ENCODE measurements at regions not wholly inside any gene's neighbourhood (a gene's known extent, or its start where the extent isn't known, plus 50 kb on each side); places are given as distances from the start of the nearest gene placed in this dataset.

- TF ChIP-seq, protein P1, sequence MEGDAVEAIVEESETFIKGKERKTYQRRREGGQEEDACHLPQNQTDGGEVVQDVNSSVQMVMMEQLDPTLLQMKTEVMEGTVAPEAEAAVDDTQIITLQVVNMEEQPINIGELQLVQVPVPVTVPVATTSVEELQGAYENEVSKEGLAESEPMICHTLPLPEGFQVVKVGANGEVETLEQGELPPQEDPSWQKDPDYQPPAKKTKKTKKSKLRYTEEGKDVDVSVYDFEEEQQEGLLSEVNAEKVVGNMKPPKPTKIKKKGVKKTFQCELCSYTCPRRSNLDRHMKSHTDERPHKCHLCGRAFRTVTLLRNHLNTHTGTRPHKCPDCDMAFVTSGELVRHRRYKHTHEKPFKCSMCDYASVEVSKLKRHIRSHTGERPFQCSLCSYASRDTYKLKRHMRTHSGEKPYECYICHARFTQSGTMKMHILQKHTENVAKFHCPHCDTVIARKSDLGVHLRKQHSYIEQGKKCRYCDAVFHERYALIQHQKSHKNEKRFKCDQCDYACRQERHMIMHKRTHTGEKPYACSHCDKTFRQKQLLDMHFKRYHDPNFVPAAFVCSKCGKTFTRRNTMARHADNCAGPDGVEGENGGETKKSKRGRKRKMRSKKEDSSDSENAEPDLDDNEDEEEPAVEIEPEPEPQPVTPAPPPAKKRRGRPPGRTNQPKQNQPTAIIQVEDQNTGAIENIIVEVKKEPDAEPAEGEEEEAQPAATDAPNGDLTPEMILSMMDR (IDR thresholded peaks at IDR 0.05; ENCODE audit: control extremely low read depth, extremely low read depth), result no peak
- DNase-seq, result no peak
- Histone ChIP-seq H3K4me1 (ENCODE audit: control insufficient read depth in 5 of 5, insufficient read depth in 5 of 5, low read length in 5 of 5) (no peaks in the 10 kb centered on the region), H3K27me3 (ENCODE audit: control insufficient read depth in 3 of 3, insufficient read depth in 3 of 3, low read length in 2 of 3) (no peaks in the 10 kb centered on the region), H3K9me3 (ENCODE audit: control insufficient read depth in 4 of 4, insufficient read depth in 3 of 4, low read length in 3 of 4) (peaks cover 0 to 2% (median 0%) of the 10 kb centered on the region in 4 donors), H3K36me3 (ENCODE audit: control insufficient read depth in 4 of 4, insufficient read depth in 4 of 4, low read length in 4 of 4) (no peaks in the 10 kb centered on the region), H3K27ac (ENCODE audit: low read depth in 1 of 2, low read length in 1 of 2) (no peak overlapping the region), H3K4me3 (no peak overlapping the region), H3K9ac (ENCODE audit: insufficient read depth in 1 of 2, low read length in 2 of 2) (no peak overlapping the region)
- 50 to 59% methylated on average over 6 of the region's 6 CpGs for WGBS, 2 donors
- peak; percentile 62 for ATAC-seq (ENCODE audit: insufficient read depth, low FRiP score)
Measured at GRCh38 chr11:128026596-128026995, 560.8 kb downstream of the ETS1 start.

DNA sequence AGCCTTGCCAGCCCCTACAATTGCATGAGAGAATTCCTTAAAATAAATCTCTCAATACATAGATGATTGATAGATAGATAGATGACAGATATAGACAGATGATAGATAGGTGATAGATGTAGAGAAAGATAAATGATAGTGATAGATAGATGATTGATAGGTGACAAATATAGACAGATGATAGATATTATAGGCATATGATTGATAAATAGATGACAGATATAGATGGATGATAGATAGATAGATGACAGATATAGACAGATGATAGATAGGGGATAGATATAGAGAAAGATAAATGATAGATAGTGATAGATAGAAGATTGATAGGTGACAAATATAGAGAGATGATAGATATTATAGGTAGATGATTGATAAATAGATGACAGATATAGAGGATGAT lies 564.6 kb downstream of the ETS1 start:
- no peak overlapping the region for H3K4me3 ChIP-seq
- H3K4me1 ChIP-seq (ENCODE audit: control insufficient read depth in 5 of 5, insufficient read depth in 5 of 5, low read length in 5 of 5), result no peaks in the 10 kb centered on the region
- no peak overlapping the region for H3K27ac ChIP-seq (ENCODE audit: low read depth in 1 of 2, low read length in 1 of 2)
- no peaks in the 10 kb centered on the region for H3K36me3 ChIP-seq (ENCODE audit: control insufficient read depth in 4 of 4, insufficient read depth in 4 of 4, low read length in 4 of 4)
- TF ChIP-seq, protein P1 (IDR thresholded peaks at IDR 0.05; ENCODE audit: control extremely low read depth, extremely low read depth), result no peak
- H3K27me3 ChIP-seq (ENCODE audit: control insufficient read depth in 3 of 3, insufficient read depth in 3 of 3, low read length in 2 of 3), result no peaks in the 10 kb centered on the region
- H3K9me3 ChIP-seq (ENCODE audit: control insufficient read depth in 4 of 4, insufficient read depth in 3 of 4, low read length in 3 of 4), result peaks cover 0 to 2% (median 0%) of the 10 kb centered on the region in 4 donors
- H3K9ac ChIP-seq (ENCODE audit: insufficient read depth in 1 of 2, low read length in 2 of 2), result no peak overlapping the region
- ATAC-seq (ENCODE audit: insufficient read depth, low FRiP score), result no peak
- DNase-seq, result no peak

DNA sequence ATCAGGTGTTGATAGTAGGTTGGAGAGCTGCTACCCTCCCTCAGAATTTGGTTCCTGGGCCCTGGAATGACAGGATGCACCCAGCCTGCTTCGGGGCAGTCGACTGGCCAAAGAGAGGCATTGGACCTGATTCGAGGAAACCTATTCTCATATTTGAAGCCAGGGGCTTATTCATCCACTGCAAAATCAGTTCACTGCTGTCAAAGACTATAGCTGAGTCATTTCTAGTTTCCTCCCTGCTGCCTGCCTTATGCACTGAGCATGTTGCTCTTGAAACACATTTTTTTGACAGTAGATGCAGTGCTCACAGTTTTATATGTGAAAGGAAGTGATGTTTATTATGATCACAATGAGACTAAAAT lies 565.4 kb downstream of the ETS1 start:
- WGBS, 2 donors, result 70 to 82% methylated on average over 3 of the region's 3 CpGs
- TF ChIP-seq, protein P1 (IDR thresholded peaks at IDR 0.05; ENCODE audit: control extremely low read depth, extremely low read depth), result no peak
- no peak overlapping the region for H3K4me3 ChIP-seq
- no peak for ATAC-seq (ENCODE audit: insufficient read depth, low FRiP score)
- no peak for DNase-seq
- no peaks in the 10 kb centered on the region for H3K4me1 ChIP-seq (ENCODE audit: control insufficient read depth in 5 of 5, insufficient read depth in 5 of 5, low read length in 5 of 5)
- no peaks in the 10 kb centered on the region for H3K27me3 ChIP-seq (ENCODE audit: control insufficient read depth in 3 of 3, insufficient read depth in 3 of 3, low read length in 2 of 3)
- H3K27ac ChIP-seq (ENCODE audit: low read depth in 1 of 2, low read length in 1 of 2), result no peak overlapping the region
- no peaks in the 10 kb centered on the region for H3K36me3 ChIP-seq (ENCODE audit: control insufficient read depth in 4 of 4, insufficient read depth in 4 of 4, low read length in 4 of 4)
- H3K9ac ChIP-seq (ENCODE audit: insufficient read depth in 1 of 2, low read length in 2 of 2), result no peak overlapping the region
- H3K9me3 ChIP-seq (ENCODE audit: control insufficient read depth in 4 of 4, insufficient read depth in 3 of 4, low read length in 3 of 4), result peaks cover 0 to 2% (median 0%) of the 10 kb centered on the region in 4 donors

DNA sequence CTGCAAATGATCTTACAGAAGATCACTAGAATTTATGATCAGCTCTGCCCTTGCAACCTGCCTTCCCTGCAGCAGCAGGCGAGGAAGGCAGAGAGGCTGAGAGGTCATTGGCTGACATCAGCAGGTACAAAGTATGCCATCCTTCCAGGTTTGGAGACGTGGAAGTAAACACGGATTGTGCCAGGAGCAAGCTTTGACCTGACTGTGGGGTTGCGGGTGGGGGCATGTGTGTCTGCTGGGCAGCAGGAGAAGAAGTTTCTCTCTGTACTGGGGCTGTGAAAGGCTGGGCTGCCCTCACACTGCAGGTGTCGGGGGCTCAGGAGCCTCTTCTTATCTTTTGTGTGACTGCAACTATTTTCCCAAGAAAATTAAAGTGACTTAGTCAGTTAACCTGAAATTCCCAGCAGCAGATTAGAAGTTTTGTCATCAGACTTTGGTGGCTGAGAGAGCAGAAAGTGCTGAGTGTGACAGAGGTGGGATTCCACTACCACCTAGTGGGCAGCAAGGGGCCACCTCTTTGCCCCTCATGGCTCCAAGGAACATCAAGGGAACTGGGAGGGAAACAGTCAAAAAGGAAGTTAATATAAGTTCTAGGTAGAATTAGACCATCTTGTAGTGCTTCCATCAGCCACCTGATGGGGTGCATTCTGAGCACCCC lies 565.9 kb downstream of the ETS1 start:
- DNase-seq (peak in 1 of 3 donors; percentile 36), ATAC-seq (ENCODE audit: insufficient read depth, low FRiP score) (no peak)
- TF ChIP-seq, protein P1 (IDR thresholded peaks at IDR 0.05; ENCODE audit: control extremely low read depth, extremely low read depth), result no peak
- no peak overlapping the region for H3K9ac ChIP-seq (ENCODE audit: insufficient read depth in 1 of 2, low read length in 2 of 2)
- H3K4me3 ChIP-seq, result no peak overlapping the region
- H3K36me3 ChIP-seq (ENCODE audit: control insufficient read depth in 4 of 4, insufficient read depth in 4 of 4, low read length in 4 of 4), result no peaks in the 10 kb centered on the region
- peaks cover 0 to 2% (median 0%) of the 10 kb centered on the region in 4 donors for H3K9me3 ChIP-seq (ENCODE audit: control insufficient read depth in 4 of 4, insufficient read depth in 3 of 4, low read length in 3 of 4)
- no peaks in the 10 kb centered on the region for H3K27me3 ChIP-seq (ENCODE audit: control insufficient read depth in 3 of 3, insufficient read depth in 3 of 3, low read length in 2 of 3)
- H3K27ac ChIP-seq (ENCODE audit: low read depth in 1 of 2, low read length in 1 of 2), result no peak overlapping the region
- H3K4me1 ChIP-seq (ENCODE audit: control insufficient read depth in 5 of 5, insufficient read depth in 5 of 5, low read length in 5 of 5), result no peaks in the 10 kb centered on the region
- WGBS, 2 donors, result 57 to 64% methylated on average over 5 of the region's 5 CpGs
